NB4 (cell line): ENCODE measurements at regions not wholly inside any gene's neighbourhood (a gene's known extent, or its start where the extent isn't known, plus 50 kb on each side); places are given as distances from the start of the nearest gene placed in this dataset.

ENCODE experiments used
- DNase-seq: peaks from one replicate; pipeline ENCODE4 v3.0.0; 2010; ENCODE audit warnings: low read depth
- H3K4me3 ChIP-seq: one replicate; pipeline ENCODE4 v1.5.1; 2011; ENCODE audit warnings: mild to moderate bottlenecking, low read depth, low read length, moderate library complexity
- CTCF ChIP-seq: IDR thresholded peaks from one replicate; pipeline ENCODE4 v1.5.1; 2012; ENCODE audit warnings: low read depth, low read length
- MAX ChIP-seq: IDR thresholded peaks from 2 replicates; pipeline ENCODE4 v1.6.1; 2011; ENCODE audit warnings: low read depth, low read length
- MYC ChIP-seq: IDR thresholded peaks from 2 replicates; pipeline ENCODE4 v1.6.1; 2011; ENCODE audit warnings: low read depth, low read length
- POLR2A ChIP-seq: IDR thresholded peaks from 2 replicates; pipeline ENCODE4 v1.6.1; 2011; ENCODE audit warnings: mild to moderate bottlenecking; ENCODE audit not compliant: insufficient read length; ENCODE audit errors: extremely low read depth

GRCh38 chr16:59487067-59487466 lies 753.0 kb upstream of the GOT2 start:
- H3K4me3 ChIP-seq: no peak overlapping the region
- no peak for TF ChIP-seq MAX
- DNase-seq: no peak

GRCh38 chr16:59484833-59485516 lies 750.9 kb upstream of the GOT2 start:
- DNase-seq: no peak
- no peak overlapping the region for H3K4me3 ChIP-seq
- TF ChIP-seq MYC: no peak
- TF ChIP-seq POLR2A: no peak
- no peak for TF ChIP-seq MAX
- TF ChIP-seq CTCF: no peak

- DNase-seq: peak; percentile 8
- H3K4me3 ChIP-seq: no peak overlapping the region
- TF ChIP-seq CTCF: no peak
- TF ChIP-seq MYC: no peak
- TF ChIP-seq POLR2A: no peak
- no peak for TF ChIP-seq MAX
These were observed 744.7 kb upstream of the GOT2 start for GRCh38 chr16:59478838-59479237.

GRCh38 chr16:59470556-59470955 lies 736.4 kb upstream of the GOT2 start:
- no peak for DNase-seq
- H3K4me3 ChIP-seq: no peak overlapping the region
- TF ChIP-seq CTCF (no peak), MYC (no peak), POLR2A (no peak), MAX (no peak)

GRCh38 chr16:59469266-59469665 lies 735.1 kb upstream of the GOT2 start:
- TF ChIP-seq MYC: no peak
- no peak for TF ChIP-seq MAX
- no peak for TF ChIP-seq CTCF
- no peak for TF ChIP-seq POLR2A
- DNase-seq: no peak
- no peak overlapping the region for H3K4me3 ChIP-seq

GRCh38 chr16:59463776-59464175 lies 729.7 kb upstream of the GOT2 start:
- no peak for DNase-seq
- TF ChIP-seq MAX: no peak
- no peak overlapping the region for H3K4me3 ChIP-seq

GRCh38 chr16:59459806-59460205 lies 725.7 kb upstream of the GOT2 start:
- peak; percentile 2 for DNase-seq
- H3K4me3 ChIP-seq: no peak overlapping the region
- TF ChIP-seq MYC (no peak), POLR2A (no peak), MAX (no peak), CTCF (no peak)
